ENCODE measurements at regions not wholly inside any gene's neighbourhood (a gene's known extent, or its start where the extent isn't known, plus 50 kb on each side); places are given as distances from the start of the nearest gene placed in this dataset.

DNA sequence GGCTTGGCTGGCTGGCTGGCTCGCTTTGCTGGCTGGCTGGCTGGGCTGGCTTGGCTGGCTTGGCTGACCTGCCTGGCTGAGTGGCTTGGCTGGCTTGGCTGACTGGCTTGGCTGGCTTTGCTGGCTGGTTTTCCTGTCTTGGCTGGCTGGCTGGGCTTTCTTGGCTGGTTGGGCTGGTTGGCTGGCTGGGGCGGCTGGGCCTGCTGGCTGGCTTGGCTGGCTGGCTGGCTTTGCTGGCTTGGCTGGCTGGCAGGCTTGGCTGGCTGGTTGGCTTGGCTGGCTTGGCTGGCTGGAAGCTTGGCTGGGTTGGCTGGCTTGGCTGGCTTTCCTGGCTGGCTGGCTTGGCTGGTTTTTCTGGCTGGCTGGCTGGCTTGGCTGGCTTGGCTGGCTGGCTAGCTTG is 435.6 kb downstream of the GOLGA6L6 start:
- no peak overlapping the region for H3K4ac ChIP-seq (replicated peaks; ENCODE audit: insufficient read length, low read depth, low read length)
- no peak overlapping the region for H3K9ac ChIP-seq (replicated peaks in 1 of 4; ENCODE audit: extremely low read depth in 1 of 4, low read depth in 3 of 4, low read length in 3 of 4)
- no peak overlapping the region for H2BK5ac ChIP-seq (ENCODE audit: low read depth, low read length)
- no peaks in the 10 kb centered on the region for H3K79me2 ChIP-seq (ENCODE audit: control insufficient read depth in 1 of 2, insufficient read depth in 2 of 2, low read length in 2 of 2)
- ChIA-PET CTCF (ENCODE audit: partially characterized antibody) (no interaction called here), POLR2A (ENCODE audit: partially characterized antibody) (no interaction called here)
- no peak overlapping the region for H3K14ac ChIP-seq (ENCODE audit: insufficient read length)
- H3K4me3 ChIP-seq (ENCODE audit: extremely low read depth in 1 of 4, insufficient read depth in 2 of 4, low read depth in 3 of 4, low read length in 4 of 4), result no peak overlapping the region
- H3K27ac ChIP-seq (ENCODE audit: low read depth, low read length), result no peak overlapping the region
- no peak overlapping the region for H2BK12ac ChIP-seq (ENCODE audit: low read depth, low read length)
- 89% methylated on average over 2 of the region's 2 CpGs; no CpG with 5 or more reads in 1 of the 2 experiments for WGBS, 2 experiments (ENCODE audit: extremely low coverage in 1 of 2, insufficient coverage in 1 of 2, insufficient read length in 1 of 2, insufficient replicate concordance in 2 of 2, low coverage in 1 of 2, low lambda C conversion rate in 2 of 2, missing lambda C conversion rate in 1 of 2)
- no peak overlapping the region for H3K4me2 ChIP-seq (ENCODE audit: insufficient read depth in 1 of 2, low read depth in 2 of 2, low read length in 2 of 2)
- H3K9me3 ChIP-seq (ENCODE audit: insufficient read depth in 2 of 2, low read depth in 1 of 2, low read length in 1 of 2), result peaks cover 0 to 26% of the 10 kb centered on the region in 2 experiments; a peak in 1 of 4 replicates
- H3K79me1 ChIP-seq (ENCODE audit: low read depth, low read length), result no peaks in the 10 kb centered on the region
- H4K8ac ChIP-seq (ENCODE audit: extremely low read depth, insufficient read depth, low read length), result no peak overlapping the region; the same call in 1 of the 2 replicates
- TF ChIP-seq ASH2L (IDR thresholded peaks at IDR 0.05; ENCODE audit: low read length), result no peak
- H3K23ac ChIP-seq (ENCODE audit: insufficient read length), result no peak overlapping the region
- FAIRE-seq (no peak), DNase-seq (ENCODE audit: low read depth in 1 of 2, low spot score in 2 of 2) (no peak)
- H2BK15ac ChIP-seq (ENCODE audit: low read length), result no peak overlapping the region
- no peaks in the 10 kb centered on the region for H3K4me1 ChIP-seq (replicated peaks in 1 of 4; ENCODE audit: control insufficient read depth in 3 of 4, insufficient read depth in 4 of 4, low read length in 3 of 4)
- no peak overlapping the region for H2AK5ac ChIP-seq (ENCODE audit: low read depth, low read length)
- no peak overlapping the region for H4K91ac ChIP-seq (replicated peaks; ENCODE audit: insufficient read length, low read length)
- no peaks in the 10 kb centered on the region for H3K23me2 ChIP-seq (ENCODE audit: low read depth, low read length)
- H3K27me3 ChIP-seq (replicated peaks in 1 of 4; ENCODE audit: control insufficient read depth in 3 of 4, extremely low read depth in 1 of 4, insufficient read depth in 3 of 4, low read length in 3 of 4), result no peaks in the 10 kb centered on the region
- H2BK120ac ChIP-seq (replicated peaks; ENCODE audit: low read depth, low read length), result no peak overlapping the region
- H4K5ac ChIP-seq (ENCODE audit: insufficient read length, low read depth, low read length), result no peak overlapping the region
- no peak overlapping the region for H3K18ac ChIP-seq (ENCODE audit: extremely low read depth, low read length)
- H3K56ac ChIP-seq (replicated peaks; ENCODE audit: insufficient read length, low read depth, low read length), result no peak overlapping the region
- no peak overlapping the region for H2BK20ac ChIP-seq (ENCODE audit: low read length)
- peaks cover 0 to 2% (median 0%) of the 10 kb centered on the region in 4 experiments; a peak in 1 of 8 replicates for H3K36me3 ChIP-seq (ENCODE audit: control insufficient read depth in 2 of 4, insufficient read depth in 4 of 4, low read length in 3 of 4)
- H4K20me1 ChIP-seq (replicated peaks in 1 of 2; ENCODE audit: control insufficient read depth in 1 of 2, insufficient read depth in 2 of 2, low read length in 2 of 2), result no peaks in the 10 kb centered on the region
- no peak overlapping the region for H2AFZ ChIP-seq (ENCODE audit: low read length)
